ENCODE measurements at regions not wholly inside any gene's neighbourhood (a gene's known extent, or its start where the extent isn't known, plus 50 kb on each side); places are given as distances from the start of the nearest gene placed in this dataset.

GRCh38 chr16:89038221-89038721 is 55.4 kb upstream of the ACSF3 start (continued):
- no peak for TF ChIP-seq ELK1 (IDR thresholded peaks at IDR 0.05; ENCODE audit: low read depth, low read length)

- DNase-seq (ENCODE audit: low read depth in 1 of 2, low spot score in 1 of 2) (no peak), FAIRE-seq (no peak), ATAC-seq (no peak)
- TF ChIP-seq MAFK (IDR thresholded peaks at IDR 0.05; ENCODE audit: partially characterized antibody) (no peak), NR3C1 (IDR thresholded peaks at IDR 0.05) (no peak)
- Histone ChIP-seq H3K27ac (no peak overlapping the region), H3K4me2 (no peak overlapping the region), H3K9me3 (no peaks in the 10 kb centered on the region), H3K4me3 (no peak overlapping the region), H3K4me1 (no peaks in the 10 kb centered on the region)
- POLR2A ChIA-PET = no interaction called here
- WGBS (ENCODE audit: missing lambda C conversion rate) = 47% methylated on average over 12 of the region's 29 CpGs
- CTCF ChIA-PET = interaction anchor here (1.2 kb wide), 1 partner anchor 13 kb away, joined by 3 read pairs; no protein-coding TSS in a partner anchor
Measured at GRCh38 chr16:89038811-89039735, 54.6 kb upstream of the ACSF3 start.

- 25% methylated on average over 9 of the region's 18 CpGs for WGBS (ENCODE audit: missing lambda C conversion rate)
- CTCF ChIA-PET = no interaction called here
- TF ChIP-seq HOXB13 (CRISPR knock-in tag; IDR thresholded peaks at IDR 0.05; ENCODE audit: low read depth) (no peak), RCOR1 (IDR thresholded peaks at IDR 0.05; ENCODE audit: low read depth, low read length) (no peak), ZNF302 (CRISPR knock-in tag; IDR thresholded peaks at IDR 0.05) (no peak), HEYL (CRISPR knock-in tag; IDR thresholded peaks at IDR 0.05) (no peak), REST (IDR thresholded peaks at IDR 0.05) (no peak), NPAS2 (CRISPR knock-in tag; IDR thresholded peaks at IDR 0.05; ENCODE audit: borderline replicate concordance) (no peak), NFE2L2 (conservative IDR thresholded peaks at IDR 0.05; ENCODE audit: low read length) (no peak), SMC3 (IDR thresholded peaks at IDR 0.05) (no peak), KDM5A (IDR thresholded peaks at IDR 0.05) (no peak), CHD2 (IDR thresholded peaks at IDR 0.05; ENCODE audit: low read length, partially characterized antibody) (no peak), HOXA7 (CRISPR knock-in tag; IDR thresholded peaks at IDR 0.05) (no peak), EHMT2 (IDR thresholded peaks at IDR 0.05; ENCODE audit: low read depth) (no peak), HDAC2 (IDR thresholded peaks at IDR 0.05) (no peak), PHF8 (IDR thresholded peaks at IDR 0.05; ENCODE audit: borderline replicate concordance, low read depth) (no peak), JUN (IDR thresholded peaks at IDR 0.05) (no peak), ESRRA (IDR thresholded peaks at IDR 0.05; ENCODE audit: borderline replicate concordance, low read length) (no peak), KDM1A (IDR thresholded peaks at IDR 0.05; ENCODE audit: low read depth) (no peak)
- no peaks in the 10 kb centered on the region for H3K4me1 ChIP-seq
- DNase-seq (ENCODE audit: low read depth in 1 of 2, low spot score in 1 of 2) (no peak), ATAC-seq (no peak), FAIRE-seq (no peak)
- no peak overlapping the region for H3K4me3 ChIP-seq
- no peak overlapping the region for H3K4me2 ChIP-seq
- POLR2A ChIA-PET = no interaction called here
- H3K27ac ChIP-seq = no peak overlapping the region
- H3K9me3 ChIP-seq = no peaks in the 10 kb centered on the region
Measured at GRCh38 chr16:89039756-89040155, 53.9 kb upstream of the ACSF3 start.

Measured in A549 (cell line).